Naive B cell (primary cell): ENCODE measurements at regions not wholly inside any gene's neighbourhood (a gene's known extent, or its start where the extent isn't known, plus 50 kb on each side); places are given as distances from the start of the nearest gene placed in this dataset.
"Not testable (repeated sequence)": the region's sequence is repeated elsewhere in the genome, so short reads cannot be mapped to it uniquely, and the experiment has no call there.

Source experiments
- ATAC-seq, 2 donors: fragments of 150-1000 bp; cut with Tn5 transposase; 2 replicates each; pipeline ENCODE4 v1.10.0; 2021; ENCODE audit warnings: low read depth in 2 of 2, mild to moderate bottlenecking in 2 of 2, moderate library complexity in 2 of 2
- DNase-seq: peaks from one replicate; pipeline ENCODE4 v3.0.0; 2022
- H3K27ac Mint-ChIP-seq, 6 donors: one replicate each; pipeline ENCODE4 v1.8.0; 2020 to 2022; ENCODE audit warnings: mild to moderate bottlenecking in 6 of 6, mixed read lengths in 6 of 6, moderate library complexity in 5 of 6, inconsistent platforms in 2 of 6
- H3K27me3 Mint-ChIP-seq, 3 donors: one replicate each; pipeline ENCODE4 v1.8.0; 2021 to 2022; ENCODE audit warnings: mixed read lengths in 3 of 3, mild to moderate bottlenecking in 1 of 3
- H3K36me3 Mint-ChIP-seq, 2 donors: one replicate each; pipeline ENCODE4 v1.8.0; 2020 to 2022; ENCODE audit warnings: mixed read lengths in 2 of 2, inconsistent platforms in 1 of 2, mild to moderate bottlenecking in 1 of 2
- H3K4me1 Mint-ChIP-seq, 3 donors: one replicate each; pipeline ENCODE4 v1.8.0; 2020 to 2022; ENCODE audit warnings: mixed read lengths in 3 of 3, inconsistent platforms in 1 of 3, mild to moderate bottlenecking in 1 of 3, moderate library complexity in 1 of 3
- H3K4me3 Mint-ChIP-seq, 8 donors: one replicate each; pipeline ENCODE4 v1.8.0; 2020 to 2022; ENCODE audit warnings: mild to moderate bottlenecking in 8 of 8, mixed read lengths in 8 of 8, moderate library complexity in 8 of 8, inconsistent platforms in 2 of 8
- H3K9me3 Mint-ChIP-seq, 7 donors: one replicate each; pipeline ENCODE4 v1.8.0; 2020 to 2022; ENCODE audit warnings: mixed read lengths in 7 of 7, mild to moderate bottlenecking in 5 of 7, inconsistent platforms in 2 of 7, moderate library complexity in 1 of 7

DNA sequence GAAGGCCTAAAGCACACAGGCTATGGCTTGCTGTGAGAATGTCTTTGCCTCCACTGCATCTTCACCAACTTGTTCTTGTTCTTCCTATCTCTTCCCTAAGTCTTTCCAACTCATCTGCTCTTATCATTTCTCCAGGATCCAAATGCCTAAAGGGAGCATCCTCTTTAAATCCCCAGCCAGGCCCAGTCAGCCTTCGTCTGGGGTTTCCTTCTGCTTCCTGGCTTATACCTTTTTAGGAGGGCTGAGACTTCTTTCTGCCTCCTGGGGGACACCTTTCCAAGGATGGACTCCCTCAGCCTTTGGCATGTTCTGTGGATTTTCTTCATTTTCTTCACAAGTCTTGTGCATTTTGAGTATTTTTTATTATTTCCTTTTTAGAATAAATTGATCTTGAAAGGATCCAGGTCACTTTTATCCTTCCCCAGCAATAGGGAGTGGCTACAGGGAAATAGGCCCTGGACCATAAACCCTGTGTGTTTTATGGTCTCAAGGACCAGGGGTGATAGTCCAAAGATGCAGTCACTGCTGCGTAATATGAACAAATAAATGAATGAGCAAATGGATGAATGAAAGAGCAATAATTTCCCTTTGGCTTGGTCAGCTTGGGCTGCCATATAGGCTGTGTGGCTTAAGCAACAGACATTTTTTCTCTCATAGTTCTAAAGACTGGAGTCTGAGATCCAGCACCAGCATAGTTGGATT lies 122.1 kb upstream of the LRIG1 start:
- peaks cover 0 to 8% (median 0%) of the 10 kb centered on the region in 7 donors for H3K9me3 Mint-ChIP-seq
- H3K27ac Mint-ChIP-seq = no peak overlapping the region
- no peak for DNase-seq
- ATAC-seq = no peak
- H3K27me3 Mint-ChIP-seq = peaks cover 0 to 1% (median 0%) of the 10 kb centered on the region in 3 donors
- H3K36me3 Mint-ChIP-seq = no peaks in the 10 kb centered on the region
- no peaks in the 10 kb centered on the region for H3K4me1 Mint-ChIP-seq
- no peak overlapping the region for H3K4me3 Mint-ChIP-seq

DNA sequence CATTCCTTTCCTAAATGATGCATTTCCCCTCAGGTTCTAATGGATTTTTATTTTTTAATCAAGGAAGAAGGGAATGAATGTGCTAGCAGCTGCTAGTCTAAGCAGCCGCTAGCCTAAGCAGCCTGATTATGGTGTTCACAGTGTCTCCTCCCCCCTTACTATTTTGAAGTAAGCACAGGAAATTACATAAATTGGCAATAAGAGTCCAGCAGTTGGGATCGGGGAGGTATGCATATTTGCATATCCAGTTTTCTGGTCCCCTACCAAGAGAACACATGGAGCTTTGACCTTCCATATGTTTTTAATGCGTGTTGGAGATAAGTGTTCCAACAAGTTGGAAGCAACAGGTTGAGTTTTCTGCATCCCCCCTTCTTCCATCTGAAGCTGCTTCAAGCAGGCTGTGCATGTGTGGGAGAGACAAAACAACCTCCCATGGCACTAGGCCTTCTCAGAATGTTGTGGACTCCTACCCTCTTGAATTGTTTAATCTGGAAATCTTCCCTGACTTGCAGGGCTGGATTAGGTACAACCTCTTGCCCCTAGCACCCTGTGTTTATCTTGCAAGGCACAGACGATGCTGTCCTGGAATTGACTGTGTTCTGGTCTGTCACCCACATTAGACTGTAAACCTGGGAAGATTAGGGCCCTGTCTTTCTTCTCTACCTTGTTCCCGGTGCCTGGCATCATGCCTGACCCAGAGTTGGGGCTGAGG lies 124.8 kb upstream of the LRIG1 start:
- no peaks in the 10 kb centered on the region for H3K36me3 Mint-ChIP-seq
- ATAC-seq (no peak), DNase-seq (no peak)
- H3K27ac Mint-ChIP-seq = no peak overlapping the region
- H3K27me3 Mint-ChIP-seq = no peaks in the 10 kb centered on the region
- H3K4me1 Mint-ChIP-seq = no peaks in the 10 kb centered on the region
- no peak overlapping the region for H3K4me3 Mint-ChIP-seq
- peaks cover 0 to 8% (median 0%) of the 10 kb centered on the region in 7 donors for H3K9me3 Mint-ChIP-seq

DNA sequence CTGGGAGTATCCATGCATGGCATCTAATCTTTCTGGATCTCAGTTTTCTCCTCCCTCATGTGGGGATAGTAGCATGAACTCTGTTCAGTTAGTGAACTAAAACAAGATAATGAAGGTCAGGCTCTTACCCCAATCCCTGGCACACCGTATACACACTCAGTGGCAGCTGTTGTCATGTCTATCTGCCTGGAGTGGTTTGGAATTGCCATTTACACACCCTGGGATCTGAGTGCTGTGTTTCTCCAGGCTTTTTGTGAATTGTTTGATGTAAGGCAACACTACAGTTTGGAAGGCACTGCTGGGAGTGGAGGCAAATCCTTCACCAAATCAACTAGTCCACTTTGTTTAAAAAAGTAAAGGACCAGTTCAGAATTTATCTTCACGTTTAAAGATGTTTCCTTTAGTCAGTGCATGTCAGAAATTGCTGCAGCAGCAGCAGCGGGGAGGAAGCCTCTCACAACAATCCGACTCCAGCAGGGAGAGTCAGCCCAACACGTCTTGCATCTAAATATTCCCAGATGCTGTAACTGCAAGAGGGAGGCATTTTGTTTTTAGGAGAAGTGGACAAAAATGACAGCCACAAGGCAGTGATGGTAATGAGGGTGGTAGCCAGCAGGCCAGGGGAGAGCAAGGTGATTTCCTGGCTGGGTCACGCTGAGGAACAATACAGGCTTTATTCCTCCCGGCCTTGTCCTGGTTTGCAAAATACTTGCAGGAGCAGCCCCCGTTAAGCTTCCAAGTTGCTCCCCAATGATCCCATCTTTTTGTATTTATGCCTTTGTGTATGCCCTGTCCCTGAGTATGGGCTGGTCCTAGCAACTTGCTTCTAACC lies 128.5 kb upstream of the LRIG1 start:
- Mint-ChIP-seq H3K27me3 (peaks cover 11 to 18% (median 17%) of the 10 kb centered on the region in 3 donors), H3K27ac (peak overlapping the region in 1 of 6 donors; percentile 38), H3K4me3 (no peak overlapping the region), H3K9me3 (peaks cover 0 to 2% (median 0%) of the 10 kb centered on the region in 7 donors), H3K36me3 (no peaks in the 10 kb centered on the region), H3K4me1 (no peaks in the 10 kb centered on the region)
- no peak for ATAC-seq
- DNase-seq = no peak

DNA sequence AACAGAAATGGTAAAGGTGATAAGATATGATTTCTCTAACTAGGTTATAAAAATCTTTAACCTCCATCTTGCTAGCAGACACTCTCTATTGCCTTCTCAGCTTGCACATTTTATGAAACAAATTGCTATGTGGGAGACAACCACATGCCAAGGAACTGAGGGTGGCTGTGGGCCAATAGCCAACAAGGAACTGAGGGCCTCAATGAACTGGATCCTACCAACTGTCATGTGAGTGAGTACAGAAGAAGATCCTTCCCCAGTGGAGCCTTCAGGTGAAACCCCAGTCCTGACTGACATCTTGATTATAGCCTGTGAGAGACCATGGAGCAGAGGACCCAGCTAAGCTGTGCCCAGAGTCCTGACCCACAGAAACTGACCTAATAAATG lies 129.2 kb upstream of the LRIG1 start:
- Mint-ChIP-seq H3K4me1 (no peaks in the 10 kb centered on the region), H3K36me3 (no peaks in the 10 kb centered on the region), H3K9me3 (peaks cover 0 to 2% (median 0%) of the 10 kb centered on the region in 7 donors), H3K27ac (no peak overlapping the region), H3K27me3 (peaks cover 17 to 24% (median 24%) of the 10 kb centered on the region in 3 donors), H3K4me3 (no peak overlapping the region)
- DNase-seq = no peak
- no peak for ATAC-seq

DNA sequence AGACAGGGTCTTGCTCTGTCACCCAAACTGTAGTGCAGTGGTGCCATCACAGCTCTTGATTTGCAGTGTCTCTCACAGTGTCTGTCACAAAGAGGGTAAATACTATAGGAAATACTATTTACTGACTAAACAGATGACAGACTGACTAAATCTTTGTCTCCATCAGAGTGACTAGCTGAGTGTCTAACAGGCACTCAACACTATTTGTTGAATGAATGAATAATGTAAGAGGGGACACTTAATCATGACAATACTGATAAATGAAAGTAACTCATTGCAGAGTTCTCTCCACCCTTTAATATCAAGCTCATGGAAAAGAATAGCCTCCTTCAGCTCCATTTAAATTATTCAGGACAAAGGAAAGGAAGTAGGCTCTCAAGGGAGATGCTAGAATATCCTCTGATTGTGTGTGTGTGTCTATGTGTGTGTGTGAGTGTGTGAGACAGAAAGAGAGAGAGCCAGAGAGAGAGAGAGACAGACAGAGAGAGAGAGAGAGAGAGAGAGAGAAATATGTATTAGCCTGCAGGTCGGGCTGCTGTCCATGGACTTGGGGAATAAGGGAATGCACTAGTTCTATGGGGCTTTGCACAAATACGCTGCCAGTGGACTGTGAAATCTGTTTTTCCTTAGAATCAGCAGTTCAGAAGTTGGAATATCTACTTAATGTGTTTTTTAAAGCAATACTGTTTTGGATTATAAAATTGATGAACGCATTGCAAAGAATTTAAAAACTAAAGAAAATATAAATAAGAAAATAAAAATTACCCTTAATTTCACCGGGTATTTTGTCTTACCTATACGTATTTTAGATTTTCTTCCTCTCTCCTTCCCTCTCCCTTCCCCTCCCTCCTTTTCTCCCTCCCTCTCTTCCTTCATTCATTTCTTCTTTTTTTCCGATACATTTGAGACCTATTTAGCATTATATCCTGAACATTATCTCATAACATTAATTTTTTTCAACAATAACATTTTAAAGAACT lies 132.9 kb upstream of the LRIG1 start:
- no peaks in the 10 kb centered on the region for H3K36me3 Mint-ChIP-seq
- H3K4me3 Mint-ChIP-seq = no peak overlapping the region
- H3K9me3 Mint-ChIP-seq = peaks cover 0 to 2% (median 0%) of the 10 kb centered on the region in 7 donors
- H3K27me3 Mint-ChIP-seq = peaks cover 19 to 40% (median 29%) of the 10 kb centered on the region in 3 donors
- DNase-seq = no peak
- no peak overlapping the region for H3K27ac Mint-ChIP-seq
- H3K4me1 Mint-ChIP-seq = peaks cover 1 to 4% (median 4%) of the 10 kb centered on the region in 3 donors
- no peak for ATAC-seq

DNA sequence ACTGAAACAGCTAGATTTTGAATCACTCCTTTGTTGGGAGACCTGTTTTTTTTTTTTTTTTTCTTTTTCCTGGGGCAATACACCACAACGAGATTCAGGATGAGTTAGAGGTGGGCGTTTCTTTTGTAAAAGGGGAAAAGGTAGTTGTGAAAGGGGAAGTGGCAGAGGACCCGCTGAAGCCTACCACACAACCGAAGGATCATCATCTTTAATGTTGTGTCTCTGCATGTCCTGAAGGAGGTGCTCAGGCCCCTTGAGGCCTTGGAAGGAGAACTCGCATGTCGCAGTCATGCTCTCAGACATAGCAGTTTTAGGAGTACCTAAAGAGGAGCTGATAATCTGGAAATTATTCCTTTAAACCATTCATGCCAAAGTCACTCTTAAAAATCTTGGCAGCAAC lies 137.9 kb upstream of the LRIG1 start:
- DNase-seq (peak; percentile 7), ATAC-seq (peak; percentile 61 to 77)
- Mint-ChIP-seq H3K27me3 (peaks cover 9 to 26% (median 17%) of the 10 kb centered on the region in 3 donors), H3K9me3 (no peaks in the 10 kb centered on the region), H3K4me3 (peak overlapping the region in 3 of 8 donors; percentile 9 to 45 (median 37)), H3K27ac (peak overlapping the region in 1 of 6 donors; percentile 47), H3K36me3 (no peaks in the 10 kb centered on the region), H3K4me1 (peaks cover 9 to 14% (median 12%) of the 10 kb centered on the region in 3 donors)

DNA sequence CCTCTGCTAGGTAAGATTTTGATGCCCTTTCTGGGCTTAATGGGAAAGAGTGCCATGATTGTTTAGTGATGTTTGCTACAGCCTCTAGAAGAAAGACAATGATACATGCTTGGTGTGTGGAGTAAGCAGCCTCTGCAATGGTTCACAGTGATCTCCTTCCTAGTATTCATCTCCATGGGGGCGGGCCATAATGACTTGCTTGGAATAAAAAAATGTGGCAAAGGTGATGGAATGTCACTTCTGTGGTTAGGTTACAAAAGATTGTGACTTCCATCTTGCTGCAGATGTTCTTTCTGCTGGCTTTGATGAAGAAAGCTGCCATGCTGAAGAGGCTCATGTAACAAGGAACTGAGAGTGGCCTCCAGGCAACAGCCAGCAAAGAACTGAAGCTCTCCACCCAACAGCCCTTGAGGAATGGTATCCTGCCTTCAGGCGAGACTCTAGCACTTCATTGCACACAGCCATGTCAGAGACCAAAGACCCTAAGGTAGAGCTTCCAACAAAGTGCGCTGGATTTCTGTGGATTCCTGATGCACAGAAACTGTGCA lies 139.1 kb upstream of the LRIG1 start:
- Mint-ChIP-seq H3K4me1 (peaks cover 9 to 14% (median 12%) of the 10 kb centered on the region in 3 donors), H3K27ac (no peak overlapping the region), H3K27me3 (peaks cover 3 to 17% (median 6%) of the 10 kb centered on the region in 3 donors), H3K9me3 (peaks cover 0 to 7% (median 3%) of the 10 kb centered on the region in 7 donors), H3K36me3 (no peaks in the 10 kb centered on the region), H3K4me3 (no peak overlapping the region)
- no peak for DNase-seq
- ATAC-seq = no peak

DNA sequence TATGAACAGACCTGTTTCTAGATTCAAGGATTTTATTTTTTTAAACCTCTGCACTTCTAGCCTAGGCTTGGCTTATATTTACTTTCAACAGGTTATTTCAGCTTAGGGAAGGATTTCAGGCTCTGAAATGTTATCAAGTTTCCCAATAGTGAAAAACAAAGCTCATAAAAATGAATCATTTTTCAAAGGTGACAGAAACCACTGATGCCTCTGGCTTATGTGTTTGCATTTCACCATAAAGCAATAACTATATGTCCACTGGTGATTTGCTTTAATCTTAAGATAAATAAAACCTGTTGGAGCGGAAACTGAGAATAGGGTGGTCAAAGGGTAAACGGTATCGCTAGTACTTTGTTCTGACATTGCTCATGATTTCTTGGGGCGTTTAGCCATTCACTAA lies 141.2 kb upstream of the LRIG1 start:
- no peak for ATAC-seq
- Mint-ChIP-seq H3K27ac (no peak overlapping the region), H3K27me3 (peaks cover 4 to 9% (median 5%) of the 10 kb centered on the region in 3 donors), H3K9me3 (peaks cover 0 to 16% (median 9%) of the 10 kb centered on the region in 7 donors), H3K36me3 (no peaks in the 10 kb centered on the region), H3K4me3 (no peak overlapping the region), H3K4me1 (peaks cover 9 to 14% (median 12%) of the 10 kb centered on the region in 3 donors)
- no peak for DNase-seq

DNA sequence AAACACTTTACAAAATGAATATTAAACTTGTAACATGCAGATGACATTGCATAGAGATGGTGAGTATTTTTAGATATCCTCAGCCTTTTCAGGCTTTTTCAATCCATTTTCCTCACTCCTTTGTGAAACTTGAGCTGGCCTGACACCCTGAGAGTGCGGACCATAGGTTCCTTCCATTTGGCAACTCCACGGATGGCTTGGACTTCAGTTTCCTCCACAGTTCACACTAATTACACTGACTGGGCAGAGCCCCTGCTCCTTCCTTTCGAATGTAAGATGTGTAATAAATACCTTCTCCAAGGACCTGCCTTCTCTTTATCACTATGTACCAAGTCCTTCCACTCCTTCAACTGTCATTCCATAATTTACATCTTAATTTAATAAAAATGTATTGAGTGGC lies 141.7 kb upstream of the LRIG1 start:
- peaks cover 0 to 16% (median 9%) of the 10 kb centered on the region in 7 donors for H3K9me3 Mint-ChIP-seq
- H3K4me3 Mint-ChIP-seq = no peak overlapping the region
- no peaks in the 10 kb centered on the region for H3K36me3 Mint-ChIP-seq
- peaks cover 7 to 10% (median 10%) of the 10 kb centered on the region in 3 donors for H3K27me3 Mint-ChIP-seq
- DNase-seq (no peak), ATAC-seq (no peak)
- H3K4me1 Mint-ChIP-seq = peaks cover 9 to 14% (median 12%) of the 10 kb centered on the region in 3 donors
- no peak overlapping the region for H3K27ac Mint-ChIP-seq

DNA sequence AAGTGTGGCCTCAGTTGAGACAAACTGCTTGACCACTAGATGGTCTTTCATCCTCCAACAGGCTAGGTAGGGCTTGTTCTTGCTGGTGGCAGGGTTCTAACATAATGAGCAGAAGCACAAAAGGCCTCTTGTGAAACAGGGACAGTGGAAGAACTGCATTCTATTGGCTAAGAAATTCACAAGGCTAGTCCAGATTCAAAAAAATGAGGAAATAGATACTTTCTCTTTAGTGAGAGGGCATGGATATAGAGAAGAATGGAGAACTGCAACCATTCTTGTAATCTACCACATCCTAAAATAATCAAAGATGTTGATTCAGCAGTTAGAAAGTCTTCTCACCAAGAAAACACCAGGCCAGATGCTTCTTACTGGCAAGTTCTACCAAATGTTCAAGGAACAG lies 143.7 kb upstream of the LRIG1 start:
- H3K36me3 Mint-ChIP-seq = no peaks in the 10 kb centered on the region
- peaks cover 7 to 16% (median 11%) of the 10 kb centered on the region in 3 donors for H3K27me3 Mint-ChIP-seq
- DNase-seq = no peak

DNA sequence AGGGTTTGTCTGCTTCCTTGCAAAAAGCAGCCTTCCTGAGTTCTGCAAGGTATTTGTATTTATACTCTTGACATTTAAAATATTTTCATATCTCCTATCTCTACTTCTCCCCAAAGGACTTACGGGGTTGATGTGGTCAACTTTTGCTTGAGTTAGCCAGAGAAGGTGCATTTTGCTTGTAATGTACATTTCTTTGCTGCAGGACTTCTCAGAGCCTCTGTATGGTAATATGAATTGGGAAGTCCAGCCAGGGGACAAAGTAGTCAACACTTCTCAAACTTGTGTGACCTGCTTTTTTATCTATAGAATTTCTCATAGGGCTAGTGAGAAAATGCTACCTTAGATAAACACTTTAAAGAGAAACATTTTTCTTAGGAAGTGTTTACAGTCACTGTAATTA lies 148.2 kb upstream of the LRIG1 start:
- H3K9me3 Mint-ChIP-seq = peaks cover 0 to 20% (median 9%) of the 10 kb centered on the region in 7 donors
- no peak for DNase-seq
- no peak overlapping the region for H3K27ac Mint-ChIP-seq
- H3K36me3 Mint-ChIP-seq = no peaks in the 10 kb centered on the region
- H3K27me3 Mint-ChIP-seq = peaks cover 11 to 35% (median 13%) of the 10 kb centered on the region in 3 donors
- ATAC-seq = no peak
- no peak overlapping the region for H3K4me3 Mint-ChIP-seq
- no peaks in the 10 kb centered on the region for H3K4me1 Mint-ChIP-seq

More for the DNA sequence above, 143.7 kb upstream of the LRIG1 start:
- peak; percentile 35 for ATAC-seq
- Mint-ChIP-seq H3K4me1 (peaks cover 4 to 5% (median 5%) of the 10 kb centered on the region in 3 donors), H3K27ac (no peak overlapping the region), H3K9me3 (peaks cover 0 to 16% (median 9%) of the 10 kb centered on the region in 7 donors), H3K4me3 (no peak overlapping the region)

DNA sequence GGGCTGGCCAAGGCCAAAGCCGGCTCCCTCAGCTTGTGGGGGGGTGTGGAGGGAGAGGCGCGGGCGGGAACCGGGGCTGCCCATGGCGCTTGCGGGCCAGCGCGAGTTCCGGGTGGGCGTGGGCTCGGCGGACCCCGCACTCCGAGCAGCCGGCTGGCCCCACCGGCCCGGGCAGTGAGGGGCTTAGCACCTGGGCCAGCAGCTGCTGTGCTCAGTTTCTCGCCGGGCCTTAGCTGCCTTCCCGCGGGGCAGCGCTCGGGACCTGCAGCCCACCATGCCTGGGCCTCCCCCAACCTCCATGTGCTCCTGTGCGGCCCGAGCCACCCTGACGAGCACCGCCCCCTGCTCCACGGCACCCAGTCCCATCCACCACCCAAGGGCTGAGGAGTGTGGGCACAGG lies 150.7 kb upstream of the LRIG1 start:
- peaks cover 11 to 35% (median 13%) of the 10 kb centered on the region in 3 donors for H3K27me3 Mint-ChIP-seq
- H3K36me3 Mint-ChIP-seq, H3K27ac Mint-ChIP-seq, H3K9me3 Mint-ChIP-seq, DNase-seq, ATAC-seq, H3K4me3 Mint-ChIP-seq, H3K4me1 Mint-ChIP-seq: not testable (repeated sequence)
